HepG2 (cell line): ENCODE measurements at regions not wholly inside any gene's neighbourhood (a gene's known extent, or its start where the extent isn't known, plus 50 kb on each side); places are given as distances from the start of the nearest gene placed in this dataset.
"Not testable (repeated sequence)": the region's sequence is repeated elsewhere in the genome, so short reads cannot be mapped to it uniquely, and the experiment has no call there.

Source experiments
- ATAC-seq: fragments of 200-7000 bp; cut with Tn5 transposase; 3 replicates; pipeline ENCODE4 v1.9.1; 2020; ENCODE audit warnings: mild to moderate bottlenecking, moderate library complexity
- BruUV-seq: library from RNA; stranded (reverse); fragments of 400-500 nt; replicated peaks from 2 replicates; lab custom pipeline; 2021; lab: Mats Ljungman, UMichigan
- CTCF ChIA-PET: fragments of 300-600 bp; formaldehyde crosslinking; extraction: SDS; loops from one replicate; lab custom pipeline; 2021; ENCODE audit warnings: low total read pairs, inconsistent platforms, low intra/inter-chr PET ratio; lab: Yijun Ruan, JAX
- POLR2A ChIA-PET: fragments of 350-600 bp; sonication (Branson Sonifier 250); formaldehyde crosslinking; loops from one replicate; lab custom pipeline; 2020; ENCODE audit warnings: antibody characterized with exemption, inconsistent platforms; lab: Yijun Ruan, JAX
- DNase-seq: peaks from one replicate; pipeline ENCODE4 v3.0.0-alpha.2; 2015; ENCODE audit warnings: low spot score
- FAIRE-seq: peaks from 3 replicates; lab custom pipeline; 2011; peaks lifted over from hg19 to GRCh38; lab: Jason Lieb, UNC
- H2AFZ ChIP-seq: one replicate; pipeline ENCODE4 v1.6.1; 2011; ENCODE audit warnings: low read length, inconsistent platforms
- H3K27ac ChIP-seq: fragments of 300-600 bp; 3 replicates; pipeline ENCODE4 v1.8.0; 2011; ENCODE audit warnings: mixed run types, mild to moderate bottlenecking, mixed read lengths, low read length, inconsistent platforms; ENCODE audit not compliant: insufficient read depth; ENCODE audit errors: extremely low read length
- H3K27me3 ChIP-seq, 2 experiments: fragments of 200-600 bp in 1 of 2; 2 replicates in 1 of 2; 3 replicates in 1 of 2; pipeline versions ENCODE4 v1.6.0 to v1.8.0; 2011; ENCODE audit warnings: low read length in 2 of 2, mild to moderate bottlenecking in 2 of 2, moderate library complexity in 2 of 2, inconsistent platforms in 1 of 2; ENCODE audit not compliant: insufficient read depth in 2 of 2, control insufficient read depth in 1 of 2
- H3K36me3 ChIP-seq, 2 experiments: fragments of 200-600 bp in 1 of 2; replicated peaks in 1 of 2; 2 replicates in 1 of 2; 3 replicates in 1 of 2; pipeline versions ENCODE4 v1.5.1 to v1.8.0; 2011; ENCODE audit warnings: low read length in 2 of 2, inconsistent platforms in 1 of 2; ENCODE audit not compliant: insufficient read depth in 2 of 2, control insufficient read depth in 1 of 2
- H3K4me1 ChIP-seq: 2 replicates; pipeline ENCODE4 v1.5.1; 2012; ENCODE audit warnings: low read length, inconsistent platforms; ENCODE audit not compliant: insufficient read depth
- H3K4me2 ChIP-seq: 2 replicates; pipeline ENCODE4 v1.6.0; 2011; ENCODE audit warnings: low read depth, low read length, inconsistent platforms
- H3K4me3 ChIP-seq, 3 experiments: fragments of 200-600 bp in 1 of 3; sonication (generic), shearing (Covaris generic) in 1 of 3; replicated peaks in 1 of 3; 2 replicates each; pipeline ENCODE4 v1.5.1; 2011 to 2016; ENCODE audit warnings: low read length in 3 of 3, inconsistent platforms in 2 of 3, low read depth in 2 of 3, mild to moderate bottlenecking in 2 of 3, control low read depth in 1 of 3, mixed read lengths in 1 of 3; ENCODE audit not compliant: insufficient read depth in 1 of 3
- H3K79me2 ChIP-seq: one replicate; pipeline ENCODE4 v1.6.1; 2011; ENCODE audit warnings: low read length, inconsistent platforms; ENCODE audit not compliant: insufficient read depth
- H3K9ac ChIP-seq: 2 replicates; pipeline ENCODE4 v1.6.0; 2011; ENCODE audit warnings: mild to moderate bottlenecking, low read depth, low read length, inconsistent platforms; ENCODE audit not compliant: insufficient read depth
- H3K9me3 ChIP-seq: 2 replicates; pipeline ENCODE4 v1.5.1; 2012; ENCODE audit warnings: mild to moderate bottlenecking, low read length
- H4K20me1 ChIP-seq: 2 replicates; pipeline ENCODE4 v1.6.0; 2011; ENCODE audit warnings: inconsistent platforms, mild to moderate bottlenecking, low read length, moderate library complexity; ENCODE audit not compliant: insufficient read depth
- AGO1 ChIP-seq: fragments of 200-400 bp; formaldehyde crosslinking; IDR thresholded peaks from 2 replicates; pipeline ENCODE4 v1.6.1; 2017; ENCODE audit warnings: mild to moderate bottlenecking, low read depth, low read length, moderate library complexity; ENCODE audit not compliant: poor library complexity, severe bottlenecking
- CCDC6 ChIP-seq: sonication (generic); formaldehyde crosslinking; IDR thresholded peaks from 2 replicates; pipeline ENCODE4 v1.8.1; 2022; ENCODE audit warnings: mild to moderate bottlenecking, missing genetic modification reagents, moderate library complexity
- DDIT3 ChIP-seq: sonication (generic); formaldehyde crosslinking; IDR thresholded peaks from 2 replicates; pipeline ENCODE4 v1.4.0; 2020; ENCODE audit warnings: mild to moderate bottlenecking, missing genetic modification reagents
- KAT7 ChIP-seq: IDR thresholded peaks from 2 replicates; pipeline ENCODE4 v1.6.1; 2018; ENCODE audit warnings: borderline replicate concordance, missing compliant biosample characterization
- MXD1 ChIP-seq: sonication (generic); formaldehyde crosslinking; IDR thresholded peaks from 2 replicates; pipeline ENCODE4 v1.4.0; 2020; ENCODE audit warnings: mild to moderate bottlenecking, missing genetic modification reagents
- NAIF1 ChIP-seq: sonication (generic); formaldehyde crosslinking; IDR thresholded peaks from 2 replicates; pipeline ENCODE4 v1.5.0; 2020; ENCODE audit warnings: mild to moderate bottlenecking, missing genetic modification reagents, borderline replicate concordance
- PAX8 ChIP-seq: sonication (generic); formaldehyde crosslinking; IDR thresholded peaks from 2 replicates; pipeline ENCODE4 v1.8.0; 2022; ENCODE audit warnings: mild to moderate bottlenecking, missing genetic modification reagents, borderline replicate concordance
- POLR2A ChIP-seq, 2 experiments: IDR thresholded peaks; 2 replicates each; pipeline ENCODE4 v1.6.1; 2011; ENCODE audit warnings: low read depth in 2 of 2, low read length in 2 of 2, mild to moderate bottlenecking in 1 of 2, moderate library complexity in 1 of 2; ENCODE audit not compliant: insufficient read depth in 1 of 2
- PPARG ChIP-seq: conservative IDR thresholded peaks from 2 replicates; pipeline ENCODE4 v1.6.1; 2016; ENCODE audit warnings: missing biosample characterization, missing genetic modification reagents
- ZBTB38 ChIP-seq: sonication (generic); formaldehyde crosslinking; IDR thresholded peaks from 2 replicates; pipeline ENCODE4 v1.5.1; 2020; ENCODE audit warnings: mild to moderate bottlenecking, missing genetic modification reagents
- ZFAT ChIP-seq: sonication (generic); formaldehyde crosslinking; conservative IDR thresholded peaks from 2 replicates; pipeline ENCODE4 v1.8.1; 2023; ENCODE audit warnings: missing genetic modification reagents, inconsistent platforms
- ZNF235 ChIP-seq: sonication (generic); formaldehyde crosslinking; IDR thresholded peaks from 2 replicates; pipeline ENCODE4 v1.8.1; 2023; ENCODE audit warnings: mild to moderate bottlenecking, missing genetic modification reagents, borderline replicate concordance
- ZNF367 ChIP-seq: sonication (generic); formaldehyde crosslinking; IDR thresholded peaks from 2 replicates; pipeline ENCODE4 v1.4.0; 2020; ENCODE audit warnings: missing genetic modification reagents, borderline replicate concordance
- ZNF75D ChIP-seq: sonication (generic); formaldehyde crosslinking; IDR thresholded peaks from 2 replicates; pipeline ENCODE4 v1.8.1; 2023; ENCODE audit warnings: missing genetic modification reagents, mild to moderate bottlenecking, borderline replicate concordance
- ZNF841 ChIP-seq: sonication (generic); formaldehyde crosslinking; IDR thresholded peaks from 2 replicates; pipeline ENCODE4 v1.8.1; 2023; ENCODE audit warnings: missing genetic modification reagents, borderline replicate concordance
- ZSCAN25 ChIP-seq: sonication (generic); formaldehyde crosslinking; IDR thresholded peaks from 2 replicates; pipeline ENCODE4 v1.8.0; 2022; ENCODE audit warnings: mild to moderate bottlenecking, missing genetic modification reagents
- WGBS: methylation state at CpG from one replicate; pipeline ENCODE4 v1.1.6; 2017; ENCODE audit warnings: low lambda C conversion rate; 5-methylcytosine and 5-hydroxymethylcytosine counted together
- in situ Hi-C: cut with HindIII; loops from 2 replicates; pipeline ENCODE4 v1.10.0; 2017; ENCODE audit warnings: low pct_unique_long_range_greater_than_20kb; ENCODE audit not compliant: extremely low pct_ligation_motif_present
- intact Hi-C: fragments of 100-400 bp; cut with micrococcal nuclease; formaldehyde crosslinking; loops from one replicate; pipeline ENCODE4 v1.10.0; 2022; ENCODE audit not compliant: unreplicated experiment

GRCh38 chr13:50255639-50256038 is 240.4 kb downstream of the KCNRG start:
- no peak overlapping the region for H3K4me3 ChIP-seq
- H3K36me3 ChIP-seq = no peaks in the 10 kb centered on the region
- H4K20me1 ChIP-seq = no peaks in the 10 kb centered on the region
- no peaks in the 10 kb centered on the region for H3K27me3 ChIP-seq
- WGBS = 90% methylated on average over 1 of the region's 1 CpG
- no peak for TF ChIP-seq POLR2A (IDR thresholded peaks at IDR 0.05; ENCODE audit: insufficient read depth in 1 of 2, low read depth in 2 of 2, low read length in 2 of 2)
- TF ChIP-seq PPARG (CRISPR knock-in tag) = no peak
- no peak for TF ChIP-seq ZNF75D (CRISPR knock-in tag)
- TF ChIP-seq MXD1 (CRISPR knock-in tag) = no peak
- no peak for TF ChIP-seq ZNF367
- no peak for TF ChIP-seq NAIF1 (CRISPR knock-in tag)
- no peak for TF ChIP-seq DDIT3 (CRISPR knock-in tag)
- no peak for TF ChIP-seq AGO1
- TF ChIP-seq ZFAT = no peak
- TF ChIP-seq ZSCAN25 (CRISPR knock-in tag) = no peak
- no peak for TF ChIP-seq PAX8 (CRISPR knock-in tag)
- no peak for TF ChIP-seq CCDC6 (CRISPR knock-in tag)
- TF ChIP-seq ZBTB38 (CRISPR knock-in tag) = no peak
- no peak for TF ChIP-seq KAT7 (CRISPR knock-in tag)
- no peak for TF ChIP-seq ZNF235
- TF ChIP-seq ZNF841 = no peak
- no peak overlapping the region for H3K4me2 ChIP-seq
- 0 out of 2 replicates have a peak, but pooled peaks cover 8% of the 10 kb centered on the region for H3K4me1 ChIP-seq
- DNase-seq (no peak), ATAC-seq (no peak), FAIRE-seq (no peak)
- H3K27ac ChIP-seq = no peak overlapping the region
- BruUV-seq = no TSS peak
- no peaks in the 10 kb centered on the region for H3K9me3 ChIP-seq
- in situ Hi-C loops = no loop called here
- intact Hi-C loops = no loop called here
- POLR2A ChIA-PET = no interaction called here
- H3K79me2 ChIP-seq = peaks cover 8% of the 10 kb centered on the region
- CTCF ChIA-PET = no interaction called here
- H2AFZ ChIP-seq = no peak overlapping the region
- H3K9ac ChIP-seq = no peak overlapping the region

- H2AFZ ChIP-seq, H3K27me3 ChIP-seq, H3K9me3 ChIP-seq, H3K27ac ChIP-seq, CTCF ChIA-PET, H3K4me2 ChIP-seq, ATAC-seq, intact Hi-C loops, POLR2A ChIA-PET, H3K9ac ChIP-seq, H3K4me3 ChIP-seq, BruUV-seq, H3K36me3 ChIP-seq, DNase-seq, in situ Hi-C loops, H4K20me1 ChIP-seq, H3K4me1 ChIP-seq, FAIRE-seq: not testable (repeated sequence)
- peaks cover 15% of the 10 kb centered on the region for H3K79me2 ChIP-seq
- WGBS = 91% methylated on average over 6 of the region's 6 CpGs
Measured at GRCh38 chr13:50256536-50257321, 241.5 kb downstream of the KCNRG start.
